A673 (cell line): ENCODE measurements at regions not wholly inside any gene's neighbourhood (a gene's known extent, or its start where the extent isn't known, plus 50 kb on each side); places are given as distances from the start of the nearest gene placed in this dataset.

ENCODE experiments used
- EZH2 ChIP-seq: fragments of 200-600 bp; sonication (generic); IDR thresholded peaks from 2 replicates; pipeline ENCODE4 v1.6.1; 2017; ENCODE audit warnings: borderline replicate concordance, low read depth, mild to moderate bottlenecking, mixed read lengths, antibody characterized with exemption, low read length; ENCODE audit not compliant: poor library complexity, severe bottlenecking
- TF ChIP-seq, protein P1 (sequence below): fragments of 300-800, 200-600 bp; sonication (generic); conservative IDR thresholded peaks from 2 replicates; pipeline ENCODE4 v1.5.1; 2017; ENCODE audit warnings: low read depth, mild to moderate bottlenecking, antibody characterized with exemption, low read length, moderate library complexity, mixed read lengths

DNA sequence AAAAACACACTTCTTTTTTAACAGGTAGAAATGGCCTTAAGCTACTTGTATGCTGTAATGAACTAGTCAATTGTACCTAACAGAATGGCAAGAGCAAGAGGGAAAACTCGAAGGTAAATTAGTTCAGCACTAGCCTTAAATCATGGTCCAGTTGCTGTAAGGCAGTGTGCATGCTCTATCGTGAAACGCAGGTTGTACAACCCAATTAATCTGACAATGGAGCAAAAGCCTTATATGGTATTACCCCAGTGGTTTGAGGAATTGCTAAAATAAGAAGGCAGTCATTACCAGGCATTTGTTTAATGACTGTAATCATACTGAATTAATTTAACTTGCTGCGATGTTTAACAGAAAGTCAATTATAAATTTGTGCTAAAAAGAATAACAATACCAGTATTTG, 69.3 kb upstream of the SOX4 start:
- TF ChIP-seq, protein P1, sequence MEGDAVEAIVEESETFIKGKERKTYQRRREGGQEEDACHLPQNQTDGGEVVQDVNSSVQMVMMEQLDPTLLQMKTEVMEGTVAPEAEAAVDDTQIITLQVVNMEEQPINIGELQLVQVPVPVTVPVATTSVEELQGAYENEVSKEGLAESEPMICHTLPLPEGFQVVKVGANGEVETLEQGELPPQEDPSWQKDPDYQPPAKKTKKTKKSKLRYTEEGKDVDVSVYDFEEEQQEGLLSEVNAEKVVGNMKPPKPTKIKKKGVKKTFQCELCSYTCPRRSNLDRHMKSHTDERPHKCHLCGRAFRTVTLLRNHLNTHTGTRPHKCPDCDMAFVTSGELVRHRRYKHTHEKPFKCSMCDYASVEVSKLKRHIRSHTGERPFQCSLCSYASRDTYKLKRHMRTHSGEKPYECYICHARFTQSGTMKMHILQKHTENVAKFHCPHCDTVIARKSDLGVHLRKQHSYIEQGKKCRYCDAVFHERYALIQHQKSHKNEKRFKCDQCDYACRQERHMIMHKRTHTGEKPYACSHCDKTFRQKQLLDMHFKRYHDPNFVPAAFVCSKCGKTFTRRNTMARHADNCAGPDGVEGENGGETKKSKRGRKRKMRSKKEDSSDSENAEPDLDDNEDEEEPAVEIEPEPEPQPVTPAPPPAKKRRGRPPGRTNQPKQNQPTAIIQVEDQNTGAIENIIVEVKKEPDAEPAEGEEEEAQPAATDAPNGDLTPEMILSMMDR = no peak
- TF ChIP-seq EZH2 = no peak
